Endothelial cell of umbilical vein (primary cell): ENCODE measurements at regions not wholly inside any gene's neighbourhood (a gene's known extent, or its start where the extent isn't known, plus 50 kb on each side); places are given as distances from the start of the nearest gene placed in this dataset.

Experiments
- BruUV-seq: library from RNA; stranded (reverse); fragments of 400-500 nt; replicated peaks from 2 replicates; lab custom pipeline; 2021; lab: Mats Ljungman, UMichigan
- CTCF ChIA-PET: fragments of 300-600, 350-600 bp; sonication (Branson Sonifier 250); formaldehyde crosslinking; loops from one replicate; lab custom pipeline; 2021; ENCODE audit warnings: antibody characterized with exemption, inconsistent platforms; lab: Charles Lee
- POLR2A ChIA-PET: fragments of 300-600, 350-600 bp; sonication (Branson Sonifier 250); formaldehyde crosslinking; loops from one replicate; lab custom pipeline; 2021; ENCODE audit warnings: antibody characterized with exemption, inconsistent platforms; lab: Charles Lee
- DNase-seq: peaks from one replicate; pipeline ENCODE4 v3.0.0-alpha.2; 2011; ENCODE audit warnings: low read depth, low spot score
- FAIRE-seq: peaks from 2 replicates; lab custom pipeline; 2011; peaks lifted over from hg19 to GRCh38; lab: Jason Lieb, UNC
- H2AFZ ChIP-seq: 2 replicates; pipeline ENCODE4 v1.6.0; 2012; ENCODE audit warnings: low read depth, low read length, control low read depth, inconsistent platforms
- H3K27ac ChIP-seq: 2 replicates; pipeline ENCODE4 v1.5.1; 2011; ENCODE audit warnings: low read depth, mild to moderate bottlenecking, control low read depth, low read length, moderate library complexity; ENCODE audit not compliant: insufficient read depth
- H3K27me3 ChIP-seq, 2 experiments: 2 replicates each; pipeline versions ENCODE4 v1.6.0 to v1.6.1; 2011; ENCODE audit warnings: low read length in 2 of 2, mixed read lengths in 1 of 2; ENCODE audit not compliant: control insufficient read depth in 2 of 2, insufficient read depth in 2 of 2
- H3K36me3 ChIP-seq, 2 experiments: 2 replicates in 1 of 2; 3 replicates in 1 of 2; pipeline ENCODE4 v1.5.1; 2011; ENCODE audit warnings: low read length in 2 of 2, mild to moderate bottlenecking in 1 of 2, moderate library complexity in 1 of 2; ENCODE audit not compliant: control insufficient read depth in 2 of 2, insufficient read depth in 2 of 2; ENCODE audit errors: extremely low read depth in 1 of 2
- H3K4me1 ChIP-seq: 3 replicates; pipeline ENCODE4 v1.5.1; 2011; ENCODE audit warnings: mild to moderate bottlenecking, low read length; ENCODE audit not compliant: control insufficient read depth, insufficient read depth; ENCODE audit errors: extremely low read depth
- H3K4me2 ChIP-seq: 2 replicates; pipeline ENCODE4 v1.6.1; 2011; ENCODE audit warnings: low read length, control low read depth, mixed read lengths; ENCODE audit not compliant: insufficient read depth
- H3K4me3 ChIP-seq, 3 experiments: fragments of 200-600 bp in 1 of 3; sonication (generic), shearing (Covaris generic) in 1 of 3; replicated peaks in 1 of 3; 2 replicates each; pipeline ENCODE4 v1.5.1; 2011 to 2016; ENCODE audit warnings: control low read depth in 3 of 3, low read length in 3 of 3, mild to moderate bottlenecking in 2 of 3, inconsistent platforms in 1 of 3, low read depth in 1 of 3, moderate library complexity in 1 of 3; ENCODE audit not compliant: insufficient read depth in 1 of 3
- H3K79me2 ChIP-seq: 2 replicates; pipeline ENCODE4 v1.6.0; 2012; ENCODE audit warnings: low read length, inconsistent platforms; ENCODE audit not compliant: control insufficient read depth, insufficient read depth
- H3K9ac ChIP-seq: replicated peaks from 2 replicates; pipeline ENCODE3; 2011; ENCODE audit warnings: low read length, control low read depth; ENCODE audit not compliant: insufficient read depth; ENCODE audit errors: extremely low read depth
- H3K9me1 ChIP-seq: replicated peaks from 3 replicates; pipeline ENCODE4 v1.6.0; 2011; ENCODE audit warnings: mild to moderate bottlenecking, low read length; ENCODE audit not compliant: control insufficient read depth, insufficient read depth; ENCODE audit errors: extremely low read depth
- H3K9me3 ChIP-seq: replicated peaks from 2 replicates; pipeline ENCODE4 v1.5.1; 2012; ENCODE audit warnings: low read length, inconsistent platforms; ENCODE audit not compliant: control insufficient read depth, insufficient read depth
- H4K20me1 ChIP-seq: replicated peaks from 2 replicates; pipeline ENCODE3; 2011; ENCODE audit warnings: mild to moderate bottlenecking, low read length; ENCODE audit not compliant: control insufficient read depth, insufficient read depth; ENCODE audit errors: extremely low read depth
- EZH2 ChIP-seq: IDR thresholded peaks from 2 replicates; pipeline ENCODE4 v1.6.1; 2012; ENCODE audit warnings: borderline replicate concordance, low read depth, mild to moderate bottlenecking, moderate library complexity, low read length, inconsistent platforms; ENCODE audit not compliant: severe bottlenecking
- FOS ChIP-seq: IDR thresholded peaks from 2 replicates; pipeline ENCODE4 v1.6.1; 2011; ENCODE audit warnings: mild to moderate bottlenecking, low read length, moderate library complexity, borderline replicate concordance; ENCODE audit not compliant: insufficient read depth
- GATA2 ChIP-seq: IDR thresholded peaks from 2 replicates; pipeline ENCODE4 v1.7.0; 2011; ENCODE audit warnings: low read depth, mild to moderate bottlenecking, moderate library complexity, mixed read lengths, low read length; ENCODE audit not compliant: insufficient read length, insufficient read depth
- JUN ChIP-seq: IDR thresholded peaks from 2 replicates; pipeline ENCODE4 v1.6.1; 2011; ENCODE audit warnings: borderline replicate concordance, low read depth; ENCODE audit not compliant: insufficient read length, insufficient read depth
- MYC ChIP-seq: IDR thresholded peaks from one replicate; pipeline ENCODE4 v1.6.1; 2011; ENCODE audit warnings: mild to moderate bottlenecking, low read depth, low read length
- POLR2A ChIP-seq: IDR thresholded peaks from 2 replicates; pipeline ENCODE4 v1.6.1; 2012; ENCODE audit warnings: low read depth, mild to moderate bottlenecking, control low read depth, low read length
- POLR2AphosphoS5 ChIP-seq: IDR thresholded peaks from 2 replicates; pipeline ENCODE4 v1.6.1; 2012; ENCODE audit warnings: low read depth, mild to moderate bottlenecking, control low read depth, low read length, moderate library complexity; ENCODE audit not compliant: insufficient read depth
- dilution Hi-C: fragments of 300-500 bp; cut with MboI; formaldehyde crosslinking; loops from one replicate; pipeline ENCODE4 v1.15.0; 2019; ENCODE audit warnings: low sequenced_read_pairs; ENCODE audit not compliant: extremely low pct_ligation_motif_present
- intact Hi-C: fragments of 100-400 bp; cut with micrococcal nuclease; formaldehyde crosslinking; loops from one replicate; pipeline ENCODE4 v1.10.0; 2022
- TF ChIP-seq, protein P1 (sequence below): IDR thresholded peaks from 2 replicates; pipeline ENCODE4 v1.6.1; 2011; ENCODE audit not compliant: insufficient read depth, insufficient read length
- TF ChIP-seq, protein P2 (sequence below), 2 donors: IDR thresholded peaks; 1 replicate in 1 of 2; 2 replicates in 1 of 2; pipeline ENCODE4 v1.5.1; 2011; ENCODE audit warnings: low read length in 2 of 2, mild to moderate bottlenecking in 2 of 2, moderate library complexity in 2 of 2, control low read depth in 1 of 2, inconsistent platforms in 1 of 2, low read depth in 1 of 2; ENCODE audit not compliant: insufficient read depth in 1 of 2; ENCODE audit errors: extremely low read depth in 1 of 2

- H2AFZ ChIP-seq: peak overlapping the region; percentile 52
- H4K20me1 ChIP-seq: no peaks in the 10 kb centered on the region
- H3K27me3 ChIP-seq: no peaks in the 10 kb centered on the region
- H3K9me3 ChIP-seq: no peaks in the 10 kb centered on the region
- ChIA-PET CTCF (interaction anchor here (1.5 kb wide), 1 partner anchor 30 kb away, joined by 3 read pairs; no protein-coding TSS in a partner anchor), POLR2A (no interaction called here)
- no peaks in the 10 kb centered on the region for H3K9me1 ChIP-seq
- no peaks in the 10 kb centered on the region for H3K79me2 ChIP-seq
- H3K9ac ChIP-seq: no peak overlapping the region
- TF ChIP-seq POLR2A (no peak), GATA2 (no peak), EZH2 (no peak), POLR2AphosphoS5 (no peak), MYC (no peak), JUN (no peak), FOS (no peak)
- TF ChIP-seq, protein P1, sequence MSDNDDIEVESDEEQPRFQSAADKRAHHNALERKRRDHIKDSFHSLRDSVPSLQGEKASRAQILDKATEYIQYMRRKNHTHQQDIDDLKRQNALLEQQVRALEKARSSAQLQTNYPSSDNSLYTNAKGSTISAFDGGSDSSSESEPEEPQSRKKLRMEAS: no peak
- TF ChIP-seq, protein P2, sequence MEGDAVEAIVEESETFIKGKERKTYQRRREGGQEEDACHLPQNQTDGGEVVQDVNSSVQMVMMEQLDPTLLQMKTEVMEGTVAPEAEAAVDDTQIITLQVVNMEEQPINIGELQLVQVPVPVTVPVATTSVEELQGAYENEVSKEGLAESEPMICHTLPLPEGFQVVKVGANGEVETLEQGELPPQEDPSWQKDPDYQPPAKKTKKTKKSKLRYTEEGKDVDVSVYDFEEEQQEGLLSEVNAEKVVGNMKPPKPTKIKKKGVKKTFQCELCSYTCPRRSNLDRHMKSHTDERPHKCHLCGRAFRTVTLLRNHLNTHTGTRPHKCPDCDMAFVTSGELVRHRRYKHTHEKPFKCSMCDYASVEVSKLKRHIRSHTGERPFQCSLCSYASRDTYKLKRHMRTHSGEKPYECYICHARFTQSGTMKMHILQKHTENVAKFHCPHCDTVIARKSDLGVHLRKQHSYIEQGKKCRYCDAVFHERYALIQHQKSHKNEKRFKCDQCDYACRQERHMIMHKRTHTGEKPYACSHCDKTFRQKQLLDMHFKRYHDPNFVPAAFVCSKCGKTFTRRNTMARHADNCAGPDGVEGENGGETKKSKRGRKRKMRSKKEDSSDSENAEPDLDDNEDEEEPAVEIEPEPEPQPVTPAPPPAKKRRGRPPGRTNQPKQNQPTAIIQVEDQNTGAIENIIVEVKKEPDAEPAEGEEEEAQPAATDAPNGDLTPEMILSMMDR (IDR thresholded peaks at IDR 0.05; ENCODE audit: extremely low read depth in 1 of 2, insufficient read depth in 1 of 2, low read depth in 1 of 2, low read length in 2 of 2): no peak
- DNase-seq (peak; percentile 21), FAIRE-seq (no peak)
- no peak overlapping the region for H3K27ac ChIP-seq
- H3K4me1 ChIP-seq: peaks cover 2% of the 10 kb centered on the region
- no peaks in the 10 kb centered on the region for H3K36me3 ChIP-seq
- intact Hi-C loops: no loop called here
- H3K4me2 ChIP-seq: no peak overlapping the region
- dilution Hi-C loops: no loop called here
- no TSS peak for BruUV-seq
- H3K4me3 ChIP-seq: no peak overlapping the region
Observed at GRCh38 chr3:159114582-159114981, 312.7 kb downstream of the MFSD1 start.
